Hematopoietic multipotent progenitor cell treated with erythropoietin and hydrocortisone succinate and interleukin-3 and kit ligand, for 17 days (in vitro differentiated cells): ENCODE measurements at regions not wholly inside any gene's neighbourhood (a gene's known extent, or its start where the extent isn't known, plus 50 kb on each side); places are given as distances from the start of the nearest gene placed in this dataset.
"Not testable (repeated sequence)": the region's sequence is repeated elsewhere in the genome, so short reads cannot be mapped to it uniquely, and the experiment has no call there.

Experiments used
- DNase-seq: peaks from one replicate; pipeline ENCODE4 v3.0.0-alpha.2; 2015; ENCODE audit warnings: low spot score

GRCh38 chr2:238723740-238724320 lies 124.1 kb upstream of the TWIST2 start:
- not testable (repeated sequence) for DNase-seq

- no peak for DNase-seq
Observed at GRCh38 chr2:238724728-238725127, 123.2 kb upstream of the TWIST2 start.

DNA sequence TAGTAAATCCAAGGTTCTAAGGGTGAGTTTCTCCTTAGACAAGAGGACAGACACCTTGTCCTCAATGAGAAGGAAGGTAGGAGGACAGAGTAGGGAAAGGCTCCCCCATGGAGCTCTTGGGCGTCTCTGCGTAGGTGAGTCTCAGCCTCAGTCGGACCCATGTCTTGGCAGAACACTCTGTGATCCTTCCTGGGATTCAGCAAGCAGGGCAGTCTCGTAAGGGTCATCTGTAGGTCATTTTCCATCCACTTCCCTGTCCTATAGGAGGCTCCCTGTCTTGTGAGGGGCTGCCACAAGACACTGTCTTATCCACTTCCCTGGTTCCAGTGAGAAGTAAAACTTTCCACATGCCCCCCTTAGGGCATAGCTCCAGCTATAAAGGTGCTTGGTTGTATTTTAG lies 122.6 kb upstream of the TWIST2 start:
- DNase-seq: no peak

- DNase-seq: no peak
Observed at GRCh38 chr2:238726670-238727584, 121.0 kb upstream of the TWIST2 start.

DNA sequence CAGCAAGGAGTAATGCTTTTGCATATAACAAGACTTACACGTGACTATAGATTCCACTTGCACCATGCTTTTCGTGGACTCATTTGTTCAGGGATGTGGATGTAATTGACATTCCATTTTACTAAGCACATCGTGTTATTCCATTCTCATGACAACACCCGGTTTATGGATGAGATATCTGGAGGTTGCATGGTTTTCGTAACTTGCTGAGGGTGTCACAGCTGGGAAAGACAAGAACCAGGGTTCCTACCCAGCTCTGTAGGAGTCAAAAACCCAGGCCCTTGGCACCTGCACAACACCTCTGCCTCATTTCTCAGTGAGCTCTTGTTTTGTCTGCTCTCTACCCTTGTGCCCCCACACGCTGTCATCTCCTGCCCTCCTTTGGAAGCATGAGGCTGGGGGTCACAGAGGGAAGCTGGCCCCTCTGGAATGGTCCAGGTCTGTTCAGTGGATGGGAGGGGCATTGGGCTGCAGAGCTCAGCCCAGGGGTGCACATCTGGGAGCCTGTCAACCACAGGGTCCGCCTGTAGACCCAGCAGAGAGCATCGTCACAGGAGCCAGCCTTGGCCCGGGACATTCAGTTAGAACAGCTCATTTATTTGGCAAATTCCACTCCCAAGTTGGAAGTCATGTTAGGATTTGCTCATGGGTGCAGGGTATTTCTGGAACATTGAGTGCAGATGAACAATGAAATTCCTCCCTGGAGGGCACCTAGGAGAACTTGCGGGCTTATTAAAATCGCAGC lies 120.1 kb upstream of the TWIST2 start:
- no peak for DNase-seq

- DNase-seq: no peak
Observed at GRCh38 chr2:238728330-238729260, 119.3 kb upstream of the TWIST2 start.

- DNase-seq: no peak
Observed at GRCh38 chr2:238729261-238729935, 118.5 kb upstream of the TWIST2 start.

DNA sequence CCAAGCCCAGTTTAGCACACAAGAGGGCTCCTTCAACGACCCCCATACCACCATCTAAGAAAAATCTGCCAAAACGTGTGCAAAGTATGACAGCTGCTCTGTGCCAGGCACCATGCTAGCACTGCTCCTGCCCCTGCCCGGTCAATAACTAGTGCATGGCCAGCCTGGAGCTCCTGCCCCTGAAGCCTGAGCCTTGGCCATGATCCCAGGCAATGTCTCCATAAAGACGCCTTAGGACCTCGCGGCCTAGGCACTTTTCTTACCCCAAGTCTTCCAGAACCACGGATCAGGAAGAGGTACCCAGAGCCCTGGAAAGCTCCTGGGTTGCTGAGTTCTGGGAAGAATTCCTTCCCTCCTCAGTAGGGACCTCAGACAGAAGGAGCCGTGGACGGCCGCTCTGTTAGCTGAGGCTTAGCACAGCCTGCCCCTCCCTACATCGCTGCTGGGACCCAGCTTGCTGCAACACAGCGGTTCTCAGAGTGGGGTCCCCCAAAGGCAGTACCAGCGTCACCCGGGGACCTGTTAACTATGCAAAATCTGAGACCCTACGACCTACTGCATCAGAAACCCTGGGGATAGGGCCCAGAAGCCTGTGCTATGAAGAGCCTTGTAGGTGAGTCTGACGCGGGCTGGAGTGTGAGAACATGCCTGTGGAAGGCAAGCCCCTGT lies 117.8 kb upstream of the TWIST2 start:
- no peak for DNase-seq

- DNase-seq: no peak
Observed at GRCh38 chr2:238730881-238731280, 117.0 kb upstream of the TWIST2 start.

- no peak for DNase-seq
Observed at GRCh38 chr2:238731961-238732360, 115.9 kb upstream of the TWIST2 start.

DNA sequence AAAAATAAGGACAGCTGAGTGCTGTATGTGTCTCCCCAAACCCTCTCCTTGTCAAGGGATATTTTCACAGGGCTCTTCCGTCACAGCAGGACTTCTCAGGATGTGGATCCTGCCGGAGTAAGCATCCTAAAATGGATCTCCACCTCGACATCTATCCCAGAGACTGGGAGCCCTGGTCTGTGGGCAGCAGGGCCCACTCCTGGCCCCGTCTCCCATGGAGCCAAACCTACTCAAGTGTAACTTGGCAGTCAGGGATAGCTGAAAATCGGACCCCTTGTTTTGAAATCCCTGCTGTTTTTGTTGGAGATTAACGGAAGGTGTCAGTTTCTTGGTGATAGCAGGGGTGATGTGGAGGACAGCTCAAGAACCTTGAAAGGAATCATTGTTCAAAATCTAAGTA lies 109.0 kb upstream of the TWIST2 start:
- no peak for DNase-seq

GRCh38 chr2:238739668-238740067 lies 108.2 kb upstream of the TWIST2 start:
- DNase-seq: no peak

- DNase-seq: no peak
Observed at GRCh38 chr2:238741277-238741676, 106.6 kb upstream of the TWIST2 start.

DNA sequence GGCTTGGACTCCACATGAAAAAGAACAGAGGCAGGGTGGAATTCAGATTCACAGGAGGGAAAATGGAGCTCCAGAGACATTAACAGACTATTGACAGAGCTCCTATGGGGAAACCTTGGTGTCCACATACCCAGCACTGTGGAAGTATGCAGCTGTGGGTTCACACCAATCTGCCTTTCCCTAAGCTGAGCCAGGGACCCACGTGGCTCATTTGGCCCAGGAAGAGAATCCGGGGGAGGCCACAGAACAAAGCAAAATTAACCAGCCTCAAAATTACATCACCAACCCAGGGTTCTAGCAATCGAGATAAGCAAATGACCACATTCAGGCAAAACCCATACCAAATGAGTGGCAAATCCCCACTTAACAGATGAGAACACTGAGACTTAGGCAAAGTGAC lies 105.8 kb upstream of the TWIST2 start:
- no peak for DNase-seq

- no peak for DNase-seq
Observed at GRCh38 chr2:238742664-238743063, 105.2 kb upstream of the TWIST2 start.

DNA sequence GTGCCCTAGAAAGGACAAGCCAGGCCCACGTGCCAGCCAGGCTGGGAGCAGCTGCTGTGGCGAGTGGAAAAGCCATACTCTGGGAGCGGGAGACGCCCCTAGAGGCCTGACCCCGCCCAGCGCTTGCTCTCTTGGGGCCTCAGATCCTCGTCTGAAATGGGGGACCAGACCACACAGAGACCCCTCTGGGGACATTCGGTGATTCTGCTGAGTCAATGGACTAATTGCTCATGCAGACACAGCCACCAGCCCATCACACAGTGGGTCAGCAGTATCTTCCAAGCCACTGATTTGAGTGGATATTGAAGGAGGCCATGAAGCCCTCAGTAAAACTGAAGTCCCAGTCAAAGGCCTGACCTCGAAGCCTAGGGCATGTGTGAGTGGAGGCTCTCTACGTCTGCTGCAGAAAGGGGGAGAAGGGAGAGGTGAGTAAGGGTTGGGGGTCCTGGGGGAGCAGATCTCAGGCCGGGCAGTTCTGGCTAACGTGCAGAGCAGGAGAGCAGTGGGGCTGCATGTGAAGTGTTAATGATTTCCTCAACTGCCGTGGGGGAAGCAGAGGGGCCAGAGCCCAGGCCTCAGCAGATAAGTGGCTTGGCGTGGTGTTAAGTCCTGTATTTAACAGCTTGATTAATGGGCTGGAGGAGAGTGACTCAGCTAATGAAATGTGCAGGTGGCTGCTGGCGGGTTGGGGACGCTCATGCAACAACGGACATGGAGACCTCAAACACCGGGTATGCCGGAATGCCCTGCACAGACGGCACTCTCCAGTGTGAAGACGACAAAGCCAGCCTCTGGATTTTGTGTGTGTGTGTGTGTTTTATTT lies 104.4 kb upstream of the TWIST2 start:
- DNase-seq: no peak

DNA sequence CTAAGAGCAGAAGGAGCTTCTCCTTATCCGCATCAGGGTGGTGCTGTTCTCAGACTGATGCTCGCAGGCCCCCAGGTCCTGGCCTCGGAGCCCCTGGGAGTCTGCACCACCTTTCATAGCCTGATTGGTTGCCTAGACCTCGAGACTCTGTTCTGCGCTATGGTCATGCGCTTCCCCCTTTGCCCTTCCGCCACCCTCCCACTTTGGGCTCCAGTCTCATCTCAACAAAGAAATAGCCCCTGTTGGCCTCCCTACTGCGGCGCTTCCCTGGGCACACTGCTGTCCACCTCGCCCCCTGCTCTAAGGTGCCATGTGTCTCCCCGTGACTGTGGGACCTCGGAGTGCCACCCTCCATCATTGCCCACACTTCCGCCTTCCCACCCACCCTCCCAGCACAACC lies 102.9 kb upstream of the TWIST2 start:
- no peak for DNase-seq

DNA sequence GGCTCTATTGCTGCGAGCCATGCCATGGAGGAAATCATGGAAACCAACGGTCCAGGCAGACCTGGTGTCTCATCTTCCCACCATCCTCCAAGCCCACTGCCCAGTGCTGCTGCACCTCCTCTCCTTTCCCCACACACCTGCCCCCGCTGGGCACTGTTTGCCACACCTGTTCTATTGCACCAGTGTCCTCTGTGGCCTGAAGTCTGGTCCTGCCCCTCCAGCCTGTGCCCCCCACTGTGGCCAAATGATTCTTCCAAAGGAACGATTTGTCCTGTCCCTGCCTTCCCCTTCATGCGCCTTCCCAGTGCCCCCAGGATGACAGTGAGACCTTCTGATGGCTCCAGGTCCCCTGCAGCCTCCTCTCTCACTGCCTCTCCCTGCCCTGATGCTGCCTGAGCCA lies 101.9 kb upstream of the TWIST2 start:
- no peak for DNase-seq

GRCh38 chr2:238747114-238747513 lies 100.8 kb upstream of the TWIST2 start:
- no peak for DNase-seq

- no peak for DNase-seq
Observed at GRCh38 chr2:238747557-238747956, 100.3 kb upstream of the TWIST2 start.
